ENCODE measurements at regions not wholly inside any gene's neighbourhood (a gene's known extent, or its start where the extent isn't known, plus 50 kb on each side); places are given as distances from the start of the nearest gene placed in this dataset.
A peak's percentile ranks its signal among the peaks of the same experiment; 100 is the strongest.

DNA sequence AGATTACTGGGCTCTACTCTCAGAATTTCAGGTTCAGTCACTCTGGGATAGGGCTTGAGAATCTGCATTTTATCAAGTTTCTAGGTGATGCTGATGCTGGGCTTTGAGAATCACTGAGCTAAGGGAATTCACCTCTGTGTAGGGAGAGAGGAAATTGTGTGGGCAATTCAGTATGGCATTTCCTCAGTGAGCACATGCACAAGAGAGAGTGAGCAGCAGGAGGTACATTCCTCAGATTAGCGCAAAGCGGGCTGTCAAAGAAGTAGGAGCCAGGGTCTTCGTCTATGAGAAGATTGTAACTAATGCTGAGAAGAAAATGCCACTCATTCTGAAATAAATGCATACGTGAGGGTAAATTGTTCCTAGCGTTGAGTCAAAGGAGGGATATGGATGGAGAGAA, 175.9 kb downstream of the KIF4B start:
- no peaks in the 10 kb centered on the region for H3K36me3 ChIP-seq
- no peak overlapping the region for H3K4me3 ChIP-seq
- H3K4me1 ChIP-seq, result no peaks in the 10 kb centered on the region
- H3K27me3 ChIP-seq, result no peaks in the 10 kb centered on the region
- H3K9me3 ChIP-seq, result peaks cover 0 to 7% of the 10 kb centered on the region in 2 donors
- no peak for DNase-seq (ENCODE audit: low spot score in 2 of 2)
- no peak for TF ChIP-seq POLR2A (IDR thresholded peaks at IDR 0.05)
- TF ChIP-seq, protein P1, sequence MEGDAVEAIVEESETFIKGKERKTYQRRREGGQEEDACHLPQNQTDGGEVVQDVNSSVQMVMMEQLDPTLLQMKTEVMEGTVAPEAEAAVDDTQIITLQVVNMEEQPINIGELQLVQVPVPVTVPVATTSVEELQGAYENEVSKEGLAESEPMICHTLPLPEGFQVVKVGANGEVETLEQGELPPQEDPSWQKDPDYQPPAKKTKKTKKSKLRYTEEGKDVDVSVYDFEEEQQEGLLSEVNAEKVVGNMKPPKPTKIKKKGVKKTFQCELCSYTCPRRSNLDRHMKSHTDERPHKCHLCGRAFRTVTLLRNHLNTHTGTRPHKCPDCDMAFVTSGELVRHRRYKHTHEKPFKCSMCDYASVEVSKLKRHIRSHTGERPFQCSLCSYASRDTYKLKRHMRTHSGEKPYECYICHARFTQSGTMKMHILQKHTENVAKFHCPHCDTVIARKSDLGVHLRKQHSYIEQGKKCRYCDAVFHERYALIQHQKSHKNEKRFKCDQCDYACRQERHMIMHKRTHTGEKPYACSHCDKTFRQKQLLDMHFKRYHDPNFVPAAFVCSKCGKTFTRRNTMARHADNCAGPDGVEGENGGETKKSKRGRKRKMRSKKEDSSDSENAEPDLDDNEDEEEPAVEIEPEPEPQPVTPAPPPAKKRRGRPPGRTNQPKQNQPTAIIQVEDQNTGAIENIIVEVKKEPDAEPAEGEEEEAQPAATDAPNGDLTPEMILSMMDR (IDR thresholded peaks at IDR 0.05), result no peak
- no peak for TF ChIP-seq POLR2AphosphoS5 (IDR thresholded peaks at IDR 0.05)
- no peak overlapping the region for H3K27ac ChIP-seq
- intact Hi-C loops (cut with DNase I; ENCODE audit: low total_unique reads), result no loop called here

- no peak overlapping the region for H3K4me3 ChIP-seq
- TF ChIP-seq, protein P1 (IDR thresholded peaks at IDR 0.05), result no peak
- no peak for TF ChIP-seq POLR2AphosphoS5 (IDR thresholded peaks at IDR 0.05)
- peaks cover 0 to 2% of the 10 kb centered on the region in 2 donors for H3K9me3 ChIP-seq
- H3K27ac ChIP-seq, result no peak overlapping the region
- no peaks in the 10 kb centered on the region for H3K27me3 ChIP-seq
- peak in 1 of 2 donors; percentile 22 for DNase-seq (ENCODE audit: low spot score in 2 of 2)
- H3K36me3 ChIP-seq, result no peaks in the 10 kb centered on the region
- no peaks in the 10 kb centered on the region for H3K4me1 ChIP-seq
- intact Hi-C loops (cut with DNase I; ENCODE audit: low total_unique reads), result no loop called here
These were observed 176.4 kb downstream of the KIF4B start for GRCh38 chr5:155189981-155190380.

DNA sequence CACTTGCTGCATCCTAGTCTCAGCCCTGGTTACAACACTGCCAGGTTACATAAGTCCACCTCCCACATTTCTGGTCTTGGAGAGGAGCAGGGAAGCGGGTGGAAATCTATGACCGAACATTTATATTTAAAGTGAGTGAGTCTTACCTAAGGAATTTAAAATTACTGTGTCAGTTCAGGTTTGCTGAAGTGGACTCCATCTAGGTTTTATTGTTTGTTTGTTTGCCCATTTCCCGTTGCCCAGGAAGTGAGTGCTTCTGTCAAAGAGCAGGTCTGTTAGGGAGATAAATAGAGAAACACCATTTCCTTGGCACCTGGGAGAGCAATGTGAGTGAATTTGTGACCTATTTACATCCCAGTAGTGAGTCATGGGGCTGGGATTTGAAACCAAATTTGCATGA, 179.5 kb downstream of the KIF4B start:
- H3K27me3 ChIP-seq, result no peaks in the 10 kb centered on the region
- H3K27ac ChIP-seq, result no peak overlapping the region
- no peak overlapping the region for H3K4me3 ChIP-seq
- TF ChIP-seq POLR2A (IDR thresholded peaks at IDR 0.05) (no peak), POLR2AphosphoS5 (IDR thresholded peaks at IDR 0.05) (no peak)
- TF ChIP-seq, protein P1 (IDR thresholded peaks at IDR 0.05), result no peak
- no peaks in the 10 kb centered on the region for H3K9me3 ChIP-seq
- no peaks in the 10 kb centered on the region for H3K36me3 ChIP-seq
- H3K4me1 ChIP-seq, result no peaks in the 10 kb centered on the region
- no peak for DNase-seq (ENCODE audit: low spot score in 2 of 2)
- intact Hi-C loops (cut with DNase I; ENCODE audit: low total_unique reads), result no loop called here

DNA sequence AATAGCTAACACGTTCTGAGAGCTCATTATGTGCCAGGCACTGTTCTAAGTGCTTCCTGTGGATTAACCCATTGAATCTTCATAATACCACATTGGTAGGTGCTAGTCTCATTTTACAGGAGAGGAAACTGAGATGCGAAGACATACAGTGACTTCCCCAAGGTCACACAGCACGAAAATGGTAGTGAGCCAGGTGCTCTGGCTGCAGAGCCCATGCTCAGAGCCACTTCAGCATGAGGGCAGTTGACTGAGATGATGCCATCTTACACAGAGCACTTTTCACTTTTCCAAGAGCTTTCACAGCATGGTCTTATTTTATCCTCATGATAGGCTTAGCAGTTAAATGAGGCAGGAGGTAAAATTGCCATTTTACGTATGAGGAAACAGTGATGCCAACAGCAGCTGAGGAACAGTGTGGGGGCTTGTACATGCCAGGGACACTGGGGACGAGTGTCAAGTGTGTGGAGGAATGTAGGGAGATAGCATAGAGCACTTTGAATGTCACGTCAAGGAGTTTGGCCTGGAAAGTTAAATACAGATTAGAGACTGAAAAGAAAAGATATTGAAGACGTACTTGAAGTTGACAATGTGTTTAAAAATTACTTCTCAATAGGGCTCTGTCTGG, 180.0 kb downstream of the KIF4B start:
- intact Hi-C loops (cut with DNase I; ENCODE audit: low total_unique reads), result no loop called here
- Histone ChIP-seq H3K9me3 (no peaks in the 10 kb centered on the region), H3K36me3 (no peaks in the 10 kb centered on the region), H3K27ac (no peak overlapping the region), H3K4me3 (no peak overlapping the region), H3K4me1 (no peaks in the 10 kb centered on the region), H3K27me3 (no peaks in the 10 kb centered on the region)
- TF ChIP-seq POLR2AphosphoS5 (IDR thresholded peaks at IDR 0.05), result no peak
- TF ChIP-seq POLR2A (IDR thresholded peaks at IDR 0.05), result no peak
- TF ChIP-seq, protein P1 (IDR thresholded peaks at IDR 0.05), result no peak
- DNase-seq (ENCODE audit: low spot score in 2 of 2), result no peak

- Histone ChIP-seq H3K27me3 (no peaks in the 10 kb centered on the region), H3K27ac (peak overlapping the region in 1 of 2 donors; percentile 52), H3K9me3 (no peaks in the 10 kb centered on the region), H3K4me3 (no peak overlapping the region), H3K36me3 (no peaks in the 10 kb centered on the region), H3K4me1 (no peaks in the 10 kb centered on the region)
- DNase-seq (ENCODE audit: low spot score in 2 of 2), result no peak
- intact Hi-C loops (cut with DNase I; ENCODE audit: low total_unique reads), result no loop called here
- TF ChIP-seq, protein P1 (IDR thresholded peaks at IDR 0.05), result no peak
- TF ChIP-seq POLR2A (IDR thresholded peaks at IDR 0.05) (no peak), POLR2AphosphoS5 (IDR thresholded peaks at IDR 0.05) (no peak)
These were observed 187.1 kb downstream of the KIF4B start for GRCh38 chr5:155200608-155201007.
